ENCODE measurements at regions not wholly inside any gene's neighbourhood (a gene's known extent, or its start where the extent isn't known, plus 50 kb on each side); places are given as distances from the start of the nearest gene placed in this dataset.
"Not testable (repeated sequence)": the region's sequence is repeated elsewhere in the genome, so short reads cannot be mapped to it uniquely, and the experiment has no call there.

DNA sequence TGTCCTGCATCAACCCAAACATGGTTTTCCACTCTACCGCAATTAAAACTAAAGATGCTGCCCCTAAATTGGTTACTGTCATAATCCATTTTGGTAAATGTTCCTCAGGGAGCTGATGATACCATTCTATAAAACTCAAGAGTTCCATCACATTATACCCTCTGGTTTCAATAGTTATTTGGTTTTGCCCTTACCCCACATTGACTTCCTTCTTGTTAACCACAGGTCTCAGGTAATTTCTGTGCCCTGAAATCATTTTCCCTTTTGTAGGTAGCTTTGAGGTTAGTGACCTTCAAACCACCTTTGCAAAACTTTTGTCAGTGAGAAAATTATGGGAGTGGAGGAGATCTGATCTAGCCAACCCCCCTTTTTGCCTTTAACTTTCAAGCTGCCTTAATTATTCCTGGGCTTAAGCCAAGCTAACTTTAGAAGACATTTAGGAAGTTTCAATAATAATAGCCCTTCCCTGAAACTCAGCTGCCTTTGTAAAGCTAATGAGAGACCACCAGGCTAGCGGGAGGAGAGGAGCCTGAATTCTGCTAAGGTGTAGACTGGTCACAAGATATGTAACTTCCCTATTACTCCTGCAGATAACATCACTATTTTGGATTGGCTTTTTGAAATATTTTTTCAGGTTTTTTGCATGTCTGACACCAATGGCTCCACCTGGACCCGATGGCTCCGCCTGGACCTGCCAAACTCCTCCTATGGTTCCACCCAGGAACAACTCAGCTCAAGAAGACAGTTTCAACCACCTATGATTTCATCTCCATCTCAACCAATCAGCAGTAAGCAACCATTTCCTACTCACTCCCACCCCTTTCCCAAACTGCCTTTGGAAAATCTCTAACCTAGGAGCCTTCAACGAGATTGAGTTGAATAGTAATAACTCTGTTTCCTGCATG lies 224.9 kb downstream of the HS3ST3B1 start:
- no peak for DNase-seq

DNA sequence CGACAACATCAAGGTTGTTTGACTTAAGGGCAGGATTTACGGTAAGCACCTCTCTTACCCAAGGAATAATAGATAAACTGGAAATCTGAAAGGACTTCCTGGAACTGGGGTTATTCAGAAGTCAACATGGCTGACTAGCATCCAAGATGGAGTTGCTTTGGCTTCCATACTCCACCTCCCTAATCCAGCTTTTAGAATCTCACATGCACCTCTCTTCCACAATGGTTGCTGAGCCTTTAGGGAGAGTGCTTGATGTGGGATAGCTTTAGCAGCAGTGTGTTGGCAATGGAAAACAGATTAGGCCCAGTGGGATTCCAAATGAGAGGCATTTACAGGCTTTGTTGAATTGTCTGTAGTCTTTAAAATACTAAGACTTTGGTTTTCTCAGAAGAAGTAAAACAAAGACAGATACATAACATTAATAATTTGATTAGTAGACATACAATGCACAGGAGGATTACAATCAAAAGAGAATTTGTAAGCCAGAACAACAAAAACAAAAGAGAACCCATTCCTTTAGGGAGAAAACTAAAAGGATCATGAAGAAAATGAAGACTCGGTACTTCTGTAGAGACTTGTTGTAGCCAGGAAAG lies 222.0 kb downstream of the HS3ST3B1 start:
- DNase-seq = no peak

DNA sequence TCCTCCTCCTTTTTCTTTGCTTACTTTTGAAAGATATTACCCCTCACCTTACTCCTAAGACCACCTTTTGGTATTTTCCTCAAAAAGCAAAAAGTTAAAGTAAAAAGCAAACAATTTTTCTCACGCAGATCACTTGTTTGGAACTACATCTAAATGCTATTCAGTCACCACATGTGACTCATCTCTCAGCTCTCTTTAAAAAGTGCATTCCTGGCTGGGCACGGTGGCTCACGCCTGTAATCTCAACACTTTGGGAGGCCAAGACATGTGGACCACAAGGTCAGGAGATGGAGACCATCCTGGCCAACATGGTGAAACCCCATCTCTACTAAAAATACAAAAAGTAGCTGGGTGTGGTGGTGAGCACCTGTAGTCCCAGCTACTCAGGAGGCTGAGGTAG lies 218.0 kb downstream of the HS3ST3B1 start:
- DNase-seq = not testable (repeated sequence)

DNA sequence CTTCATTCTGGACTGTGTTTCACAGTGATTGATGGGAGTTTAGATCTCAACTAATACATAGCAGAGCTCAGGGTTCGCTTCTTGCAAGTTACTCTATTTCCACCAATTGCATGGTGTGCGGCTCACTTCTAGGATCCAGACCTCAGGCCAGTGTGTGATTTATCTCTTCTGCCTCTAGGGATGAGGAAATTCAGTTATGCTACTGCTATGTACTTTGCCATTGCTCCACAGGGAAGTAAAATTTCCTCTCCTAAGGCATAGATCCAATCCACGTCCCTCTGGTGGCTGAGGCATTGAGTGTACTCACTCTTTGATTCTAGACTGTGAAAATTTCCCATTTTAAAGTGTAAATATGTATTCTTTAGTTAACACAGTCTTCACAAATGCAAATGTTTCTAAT lies 214.1 kb downstream of the HS3ST3B1 start:
- DNase-seq = no peak

DNA sequence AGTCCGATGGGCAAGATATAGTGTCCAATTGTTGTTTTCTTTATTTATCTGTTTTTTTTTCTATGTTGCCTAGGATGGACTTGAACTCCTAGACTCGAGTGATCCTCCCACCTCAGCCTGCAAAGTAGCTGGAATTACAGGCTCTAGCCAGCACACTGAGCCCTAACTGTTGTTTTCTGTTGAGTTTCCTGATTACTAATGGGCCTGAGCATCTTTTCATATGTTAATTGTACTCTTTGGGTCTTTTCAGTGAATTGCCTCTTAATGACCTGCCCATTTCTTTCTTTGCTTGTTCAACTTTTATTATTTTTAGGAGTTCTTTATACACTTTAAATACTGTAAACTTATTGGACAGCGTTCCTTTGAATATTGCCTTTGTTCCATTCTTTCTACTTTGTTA lies 213.0 kb downstream of the HS3ST3B1 start:
- DNase-seq = no peak

DNA sequence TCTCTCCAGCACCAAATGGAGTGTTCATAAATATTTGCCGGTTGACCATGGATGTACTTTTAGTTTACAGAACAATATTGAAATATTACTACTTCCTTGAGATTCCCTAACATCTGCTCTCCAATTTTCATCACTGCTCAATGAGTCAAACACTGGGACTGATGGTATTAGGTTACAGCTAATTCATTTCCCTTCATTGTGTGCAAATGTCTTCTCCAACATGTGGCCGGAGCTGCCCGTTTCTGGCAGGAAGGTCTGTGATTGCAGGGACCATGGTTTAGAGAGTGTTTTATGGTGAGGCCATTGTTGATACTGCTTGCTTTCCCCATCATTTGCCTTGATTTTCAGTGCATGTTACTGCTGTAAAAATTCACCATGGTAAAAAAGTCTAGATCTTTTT lies 209.3 kb downstream of the HS3ST3B1 start:
- no peak for DNase-seq

DNA sequence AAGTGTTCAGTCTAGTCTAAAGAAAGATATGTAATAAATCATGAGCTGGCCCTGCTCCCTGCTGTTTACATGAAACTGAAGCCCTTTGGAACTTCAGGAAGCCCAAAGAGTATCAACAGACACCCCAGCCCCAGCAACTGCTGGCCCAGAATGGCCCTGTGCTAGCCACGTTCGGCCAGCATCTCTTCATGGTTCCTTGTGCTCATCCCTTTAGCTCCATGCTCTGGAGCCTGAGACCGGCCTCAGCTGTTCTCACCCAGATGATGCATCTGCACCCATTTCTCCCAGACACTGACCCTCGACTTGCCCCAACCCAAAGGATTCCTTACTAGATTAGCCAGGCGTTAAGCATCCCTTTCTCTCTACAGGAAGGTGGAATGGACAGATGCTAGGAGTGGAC lies 207.3 kb downstream of the HS3ST3B1 start:
- no peak for DNase-seq

DNA sequence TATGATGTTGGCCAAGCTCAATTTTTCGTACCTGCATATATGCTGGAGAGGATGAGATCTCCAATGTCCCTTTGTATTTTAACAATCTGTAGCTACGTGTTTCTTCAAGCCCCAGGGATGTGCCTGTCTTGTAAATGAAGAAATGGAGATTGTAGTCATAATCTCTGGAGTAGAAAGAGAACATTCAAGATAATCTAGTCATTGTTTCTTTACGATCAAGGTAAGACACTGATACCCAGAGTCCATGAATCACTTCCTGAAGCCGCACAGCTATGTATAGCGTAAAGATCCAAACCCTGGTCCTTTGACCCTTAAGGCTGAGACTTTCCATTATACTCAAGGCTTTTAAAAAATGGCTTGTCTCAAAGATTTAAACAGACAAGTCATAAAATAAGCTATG lies 205.5 kb downstream of the HS3ST3B1 start:
- DNase-seq = no peak

DNA sequence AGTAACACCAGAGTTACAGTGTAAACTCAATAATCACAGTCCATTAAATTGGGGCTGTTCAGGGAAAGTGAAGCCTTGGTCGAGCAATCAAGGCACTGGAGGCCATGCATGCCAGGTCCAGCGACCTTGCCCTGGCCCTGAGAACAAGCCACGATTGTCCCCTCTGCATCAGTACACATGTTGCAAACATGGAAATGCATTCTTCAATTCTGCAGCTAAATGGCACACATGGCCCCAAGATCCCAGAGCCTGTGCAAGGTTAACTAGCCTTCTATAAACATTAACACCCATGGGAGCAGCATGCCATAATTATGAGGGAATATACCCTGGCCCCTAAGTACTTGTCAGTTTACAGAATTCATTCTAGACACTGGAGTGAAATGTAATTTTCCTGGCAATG lies 204.7 kb downstream of the HS3ST3B1 start:
- no peak for DNase-seq

DNA sequence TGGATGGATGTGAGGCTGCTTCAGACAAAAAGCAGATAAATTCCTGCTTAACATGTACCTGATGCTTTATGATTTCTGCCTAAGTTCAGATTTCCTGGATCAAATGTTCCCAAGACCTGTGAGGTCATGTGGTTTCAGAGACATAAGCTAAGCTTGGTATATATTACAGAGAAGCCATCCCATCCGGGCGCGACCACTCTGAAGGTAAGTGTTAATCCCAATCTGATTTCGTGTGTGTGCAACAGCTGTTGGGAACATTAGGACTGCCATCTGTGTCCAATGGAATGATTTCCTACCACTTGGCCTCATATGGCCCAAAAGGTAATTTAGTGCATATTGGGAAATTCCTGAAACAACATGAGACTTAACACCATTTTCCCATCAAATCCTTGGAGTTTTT lies 199.1 kb downstream of the HS3ST3B1 start:
- no peak for DNase-seq

DNA sequence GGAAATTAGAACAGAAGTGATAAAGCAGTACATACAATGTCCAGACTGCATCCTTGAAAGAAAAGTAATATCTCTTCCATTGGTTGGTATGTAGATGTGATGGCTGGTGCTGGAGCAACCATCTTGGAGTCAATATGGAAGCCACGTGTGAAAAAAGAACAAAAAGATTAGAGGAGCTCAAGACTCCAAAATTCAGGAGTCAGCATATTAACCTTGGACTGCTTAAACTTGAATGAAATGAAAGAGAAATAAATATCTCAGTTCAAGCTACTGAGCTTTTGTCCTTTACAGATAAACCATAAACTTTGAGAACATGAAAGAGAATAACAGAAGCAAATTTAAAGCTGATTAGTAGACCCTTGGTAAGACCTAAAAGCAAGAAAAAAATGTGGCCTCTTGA lies 197.9 kb downstream of the HS3ST3B1 start:
- DNase-seq = no peak

DNA sequence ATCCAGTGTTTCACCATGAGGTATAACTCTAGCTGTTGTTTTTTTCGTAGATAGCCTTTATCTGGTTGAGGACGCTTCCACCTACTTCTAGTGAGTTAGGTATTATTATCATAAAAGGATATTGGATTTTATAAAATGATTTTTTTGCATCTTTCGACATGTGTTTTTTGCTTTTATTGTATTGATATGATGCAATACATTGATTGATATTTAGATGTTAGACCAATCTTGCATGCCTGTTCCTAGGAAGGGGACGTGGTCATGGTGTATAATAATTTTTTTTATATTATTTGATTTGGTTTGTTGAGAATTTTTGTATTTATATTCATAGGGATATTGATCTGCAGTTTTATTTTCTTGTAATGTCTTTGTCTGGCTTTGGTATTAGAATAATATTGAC lies 193.3 kb downstream of the HS3ST3B1 start:
- DNase-seq = no peak

DNA sequence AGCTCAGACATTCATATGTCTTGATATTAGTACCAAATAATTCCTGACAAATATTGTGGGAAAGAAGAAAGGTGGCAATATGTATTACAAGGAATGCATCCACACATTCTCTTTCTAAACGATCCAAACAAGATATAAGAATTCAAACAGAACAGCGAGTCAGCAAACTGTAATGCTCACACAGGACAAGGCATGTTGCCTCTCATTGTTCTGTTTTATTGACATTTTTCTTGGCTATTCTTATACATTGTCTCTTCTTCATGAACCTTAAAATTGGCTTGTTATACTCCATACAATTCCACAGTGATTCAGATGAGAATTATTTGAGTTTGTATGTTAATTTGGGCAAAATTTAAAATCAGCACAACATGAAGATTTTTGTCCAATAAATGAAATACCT lies 189.1 kb downstream of the HS3ST3B1 start:
- DNase-seq = no peak

DNA sequence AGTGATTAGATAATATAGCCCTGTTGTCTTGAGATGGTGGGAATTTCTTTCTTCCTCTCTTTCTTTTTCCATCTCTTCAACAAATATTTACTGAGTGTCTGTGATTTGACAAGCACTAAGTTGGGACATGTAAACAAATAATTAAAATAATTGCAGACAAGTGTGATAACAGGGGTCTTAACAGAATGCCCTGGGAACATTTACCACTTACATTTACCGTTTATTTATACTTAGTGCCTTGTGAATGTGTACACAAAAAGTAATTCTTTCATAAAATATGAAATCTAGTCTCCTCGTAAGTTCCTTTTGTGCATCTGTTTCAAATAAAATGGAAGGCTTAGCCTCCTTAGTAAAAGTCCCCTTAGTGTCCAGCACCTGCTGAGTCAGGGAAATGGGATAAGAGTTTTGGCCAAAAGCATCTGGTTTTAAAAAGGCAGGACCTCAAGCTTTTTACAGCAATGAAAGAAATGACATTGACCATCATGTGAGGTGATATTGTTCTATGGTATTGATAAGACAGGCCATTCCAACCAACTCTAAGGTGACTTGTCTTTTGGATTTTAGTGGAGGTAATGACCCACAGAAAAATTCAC lies 188.2 kb downstream of the HS3ST3B1 start:
- DNase-seq = no peak

DNA sequence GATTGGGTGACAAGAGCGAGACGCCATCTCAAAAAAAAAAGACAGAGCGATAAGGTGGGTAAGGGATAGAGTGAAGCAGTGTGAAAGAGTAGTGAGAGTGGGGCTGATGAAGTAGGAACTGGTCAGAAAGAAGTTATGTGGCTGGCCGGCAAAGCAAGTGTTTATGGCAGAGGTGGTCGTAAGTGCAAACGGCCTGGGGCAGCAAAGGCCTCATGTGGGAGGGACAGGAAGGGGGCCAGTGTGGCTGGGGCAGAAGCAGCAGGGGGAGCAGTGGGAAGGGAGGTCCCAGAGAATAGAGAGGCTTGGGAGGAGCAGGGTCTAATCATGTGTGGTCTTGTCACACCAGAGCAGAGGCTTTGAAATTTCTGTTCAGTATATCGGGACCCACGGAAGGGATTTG lies 186.2 kb downstream of the HS3ST3B1 start:
- DNase-seq = no peak

DNA sequence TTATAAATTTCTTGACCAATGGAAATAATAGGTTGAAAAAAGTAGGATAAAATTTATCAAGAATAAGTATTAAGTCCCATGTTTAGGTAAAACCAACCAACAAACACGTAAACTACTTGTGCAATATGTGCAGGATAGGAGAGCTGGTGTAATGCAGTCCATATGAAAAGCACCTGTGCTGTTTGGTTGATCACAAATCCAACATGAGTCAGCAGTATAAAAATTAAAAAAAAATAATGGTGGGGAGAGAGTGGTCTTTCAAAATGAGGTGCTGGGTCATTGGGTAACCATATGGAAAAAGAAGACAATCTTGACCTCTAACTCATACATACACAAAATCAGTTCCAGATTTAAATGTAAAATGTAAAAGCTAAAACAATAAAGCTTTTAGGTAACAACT lies 181.8 kb downstream of the HS3ST3B1 start:
- no peak for DNase-seq

DNA sequence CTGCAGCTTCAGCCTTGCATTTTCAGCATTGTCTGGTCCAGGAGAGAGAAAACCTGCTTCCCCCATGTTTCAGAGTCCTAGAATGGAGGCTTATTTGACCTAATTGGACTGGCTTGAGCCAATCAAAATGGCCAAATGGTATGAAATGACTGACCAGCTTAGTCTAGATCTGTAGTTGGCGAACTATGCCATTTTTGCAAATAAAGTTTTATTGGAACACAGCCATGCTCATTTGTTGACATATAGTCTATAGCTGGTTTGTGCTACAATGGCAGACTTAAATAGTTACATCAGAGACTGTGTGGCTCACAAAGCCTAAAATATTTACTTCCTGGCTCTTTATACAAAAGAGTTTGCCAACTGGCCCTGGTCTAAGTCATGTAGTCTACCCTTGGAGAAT lies 180.8 kb downstream of the HS3ST3B1 start:
- DNase-seq = no peak

DNA sequence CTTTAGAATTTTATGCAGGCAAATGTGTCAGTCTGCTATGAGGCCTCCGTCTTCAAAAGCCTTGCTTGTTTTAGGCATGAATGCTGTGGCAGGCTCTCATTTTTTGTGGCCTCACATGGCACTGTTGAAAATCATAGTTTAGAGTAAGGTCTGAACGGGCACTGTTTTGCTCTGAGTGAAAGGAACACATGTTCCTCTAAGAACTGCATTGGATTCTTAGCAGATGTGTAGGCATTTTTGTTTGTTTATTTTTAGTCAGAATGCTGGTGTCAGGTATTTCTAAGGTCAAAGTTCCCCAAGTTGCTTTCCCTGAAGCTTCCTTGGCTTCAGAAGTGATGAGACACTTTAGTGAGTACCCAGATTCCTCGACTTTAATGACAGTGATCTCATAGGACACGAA lies 173.7 kb downstream of the HS3ST3B1 start:
- DNase-seq = no peak

DNA sequence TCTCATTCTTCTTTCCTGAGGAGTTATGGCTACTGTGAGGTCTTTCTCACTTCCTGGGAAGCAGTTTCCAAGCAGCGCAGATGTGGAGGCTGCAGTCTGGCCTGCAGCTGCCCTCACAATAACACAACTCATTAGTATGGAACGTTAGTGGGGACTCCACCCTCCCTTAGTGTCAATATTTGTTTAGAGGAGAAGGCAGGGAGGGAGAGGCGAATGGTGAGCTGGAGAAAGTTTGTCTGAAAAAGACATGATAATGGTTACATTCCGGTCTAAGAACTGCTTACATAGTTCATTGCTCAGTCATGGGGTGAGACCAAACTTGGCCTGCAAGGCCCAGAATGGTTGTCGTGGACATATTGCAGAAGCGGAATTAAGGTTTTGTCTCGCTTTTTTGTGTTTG lies 170.2 kb downstream of the HS3ST3B1 start:
- no peak for DNase-seq

DNA sequence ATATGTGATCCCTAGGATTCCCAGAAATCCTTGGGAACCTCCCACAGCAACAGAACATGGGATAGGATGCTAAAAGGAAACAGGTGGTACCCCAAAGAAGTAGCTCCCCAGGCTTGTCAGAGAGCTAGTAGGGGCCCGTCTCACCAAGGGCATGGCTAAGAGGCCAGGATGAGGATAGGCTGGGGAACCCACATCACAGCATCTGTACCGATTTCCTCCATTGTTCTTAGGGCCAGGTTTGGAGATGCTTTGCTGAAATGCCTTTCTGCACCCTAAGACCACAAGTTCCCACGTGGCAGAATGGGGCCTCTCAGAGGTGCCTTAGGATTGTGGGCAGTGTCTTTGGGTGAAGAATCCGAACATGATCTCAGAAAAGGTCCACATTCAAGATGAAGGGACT lies 169.5 kb downstream of the HS3ST3B1 start:
- no peak for DNase-seq

DNA sequence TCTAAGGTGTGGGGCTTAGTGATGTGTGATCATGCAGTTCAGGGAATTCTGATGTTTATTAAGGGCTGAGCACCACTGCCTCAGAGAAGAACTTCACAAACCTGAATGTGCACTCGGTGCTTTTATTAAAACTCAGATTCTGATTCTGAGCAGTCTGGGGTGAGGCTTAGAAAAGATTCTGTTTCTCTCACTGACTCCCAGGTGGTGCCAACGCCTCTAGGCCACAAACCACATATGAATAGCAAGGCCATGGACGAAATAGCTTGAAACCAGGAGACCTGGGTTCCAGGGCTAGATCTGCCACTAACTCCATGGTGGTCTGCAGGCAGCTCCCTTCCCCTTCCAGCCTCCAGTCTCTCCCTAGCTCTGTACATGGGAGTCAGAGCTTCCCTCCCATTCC lies 169.1 kb downstream of the HS3ST3B1 start:
- no peak for DNase-seq

DNA sequence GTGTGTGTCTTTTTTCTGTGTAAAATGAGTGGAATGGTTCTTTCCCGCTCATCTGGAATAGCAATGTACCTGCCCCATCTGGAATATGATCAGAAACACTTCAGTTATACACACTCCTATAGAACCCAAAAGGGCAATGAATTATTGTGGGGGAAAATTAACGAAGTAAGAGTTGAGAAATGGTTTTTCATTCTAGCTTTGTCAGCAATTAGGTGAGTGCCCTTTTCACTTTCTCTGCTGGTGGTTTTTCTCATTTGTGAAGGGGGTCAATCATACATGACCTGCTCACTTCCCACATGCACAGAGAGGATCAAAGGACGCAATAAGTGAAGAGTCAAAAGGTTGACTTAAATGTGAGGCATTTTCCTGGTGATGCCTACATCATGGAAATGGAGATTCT lies 168.0 kb downstream of the HS3ST3B1 start:
- DNase-seq = no peak

DNA sequence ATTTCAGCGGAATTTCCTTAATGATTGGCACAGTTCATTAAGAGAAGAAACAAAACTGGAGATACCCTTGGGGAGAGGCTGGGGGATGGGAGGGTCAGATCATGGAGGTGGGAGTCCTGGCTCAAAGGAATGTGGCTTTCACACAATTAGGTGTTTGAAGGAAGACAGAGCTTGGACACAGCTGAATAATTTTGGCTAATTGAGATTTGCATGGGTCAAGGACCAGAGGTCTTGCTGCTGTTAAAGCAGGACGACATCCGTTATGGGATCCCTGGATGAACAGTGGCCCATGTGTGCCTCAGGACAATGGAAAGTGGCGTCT lies 160.3 kb downstream of the HS3ST3B1 start:
- no peak for DNase-seq

DNA sequence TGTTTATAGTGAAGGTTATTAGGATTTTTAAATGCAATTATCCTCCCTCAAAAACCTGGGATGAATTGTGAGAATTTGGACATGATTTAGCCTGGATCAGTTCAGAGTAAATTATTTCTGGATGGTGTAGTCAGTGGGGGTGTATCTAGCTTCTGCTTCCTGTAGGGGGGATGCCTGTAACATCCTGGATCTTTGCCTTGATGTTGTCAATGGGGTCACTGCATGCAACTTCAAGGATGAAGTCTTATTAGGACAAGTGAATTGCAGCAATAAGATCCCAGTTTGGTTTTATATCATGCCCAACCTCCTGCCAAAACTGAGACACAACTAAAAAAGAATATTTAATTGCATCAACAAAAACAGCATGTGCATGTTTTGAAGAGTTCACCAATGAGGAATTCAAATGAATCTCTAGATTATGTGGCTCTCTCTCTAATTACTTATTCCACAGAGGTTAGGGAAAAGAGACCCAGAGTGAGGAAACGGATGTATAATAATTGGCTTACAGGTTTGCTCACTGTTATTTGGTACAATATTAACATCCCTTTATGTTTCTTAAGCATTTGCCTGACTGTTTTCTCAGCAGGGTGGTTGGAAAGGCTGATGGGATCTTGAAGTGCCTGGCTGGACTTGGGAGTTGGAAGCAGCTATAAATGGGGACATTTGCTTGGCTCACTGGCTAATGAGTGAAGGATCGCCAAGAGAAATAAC lies 159.8 kb downstream of the HS3ST3B1 start:
- DNase-seq = no peak

All from NCI-H1694 treated with DMSO at 0.1 percent for 48 hours (cell line).